BE2C (cell line): ENCODE measurements at regions not wholly inside any gene's neighbourhood (a gene's known extent, or its start where the extent isn't known, plus 50 kb on each side); places are given as distances from the start of the nearest gene placed in this dataset.
"Not testable (repeated sequence)": the region's sequence is repeated elsewhere in the genome, so short reads cannot be mapped to it uniquely, and the experiment has no call there.

Experiments
- DNase-seq: peaks from one replicate; pipeline ENCODE4 v3.0.0-alpha.2; 2020
- H3K27me3 ChIP-seq: fragments of 250-450 bp; sonication (Bioruptor Pico); 2 replicates; pipeline ENCODE4 v1.5.1; 2020; ENCODE audit warnings: mild to moderate bottlenecking
- H3K36me3 ChIP-seq: fragments of 250-450 bp; sonication (Bioruptor Pico); 2 replicates; pipeline ENCODE4 v1.5.1; 2020; ENCODE audit warnings: mild to moderate bottlenecking
- H3K4me1 ChIP-seq: fragments of 250-450 bp; sonication (Bioruptor Pico); 2 replicates; pipeline ENCODE4 v1.5.1; 2020
- H3K4me3 ChIP-seq: 2 replicates; pipeline ENCODE4 v1.5.1; 2011; ENCODE audit warnings: low read depth, low read length
- H3K9me3 ChIP-seq: fragments of 250-450 bp; sonication (Bioruptor Pico); 2 replicates; pipeline ENCODE4 v1.5.1; 2020
- CTCF ChIP-seq: IDR thresholded peaks from 2 replicates; pipeline ENCODE4 v1.5.1; 2012; ENCODE audit warnings: mild to moderate bottlenecking, low read depth, low read length

- no peaks in the 10 kb centered on the region; the same call in 1 of the 2 replicates for H3K9me3 ChIP-seq
- H3K27me3 ChIP-seq, result no peaks in the 10 kb centered on the region
- no peak for TF ChIP-seq CTCF
- no peak overlapping the region for H3K4me3 ChIP-seq
- no peak for DNase-seq
- H3K36me3 ChIP-seq, result no peaks in the 10 kb centered on the region
- H3K4me1 ChIP-seq, result no peaks in the 10 kb centered on the region
Measured at GRCh38 chr4:53941331-53941730, 123.1 kb downstream of the CHIC2 start.

- not testable (repeated sequence) for H3K9me3 ChIP-seq, H3K4me1 ChIP-seq, H3K4me3 ChIP-seq, H3K27me3 ChIP-seq, DNase-seq, H3K36me3 ChIP-seq
Measured at GRCh38 chr4:53939892-53940291, 124.5 kb downstream of the CHIC2 start.

- TF ChIP-seq CTCF, result no peak
- no peaks in the 10 kb centered on the region for H3K27me3 ChIP-seq
- no peaks in the 10 kb centered on the region; the same call in 1 of the 2 replicates for H3K9me3 ChIP-seq
- no peak overlapping the region for H3K4me3 ChIP-seq
- no peak for DNase-seq
- no peaks in the 10 kb centered on the region for H3K4me1 ChIP-seq
- H3K36me3 ChIP-seq, result no peaks in the 10 kb centered on the region
Measured at GRCh38 chr4:53937918-53938317, 126.5 kb downstream of the CHIC2 start.

GRCh38 chr4:53937327-53937726, 127.1 kb downstream of the CHIC2 start:
- DNase-seq, result no peak
- Histone ChIP-seq H3K36me3 (no peaks in the 10 kb centered on the region), H3K4me1 (no peaks in the 10 kb centered on the region), H3K27me3 (no peaks in the 10 kb centered on the region), H3K4me3 (no peak overlapping the region), H3K9me3 (no peaks in the 10 kb centered on the region; the same call in 1 of the 2 replicates)
- TF ChIP-seq CTCF, result no peak

GRCh38 chr4:53935780-53936179, 128.6 kb downstream of the CHIC2 start:
- TF ChIP-seq CTCF, result no peak
- no peak for DNase-seq
- H3K9me3 ChIP-seq, result no peaks in the 10 kb centered on the region; the same call in 1 of the 2 replicates
- no peaks in the 10 kb centered on the region for H3K27me3 ChIP-seq
- H3K4me3 ChIP-seq, result no peak overlapping the region
- H3K4me1 ChIP-seq, result no peaks in the 10 kb centered on the region; the same call in 1 of the 2 replicates
- H3K36me3 ChIP-seq, result no peaks in the 10 kb centered on the region

- Histone ChIP-seq H3K4me1 (no peaks in the 10 kb centered on the region; the same call in 1 of the 2 replicates), H3K36me3 (no peaks in the 10 kb centered on the region), H3K9me3 (no peaks in the 10 kb centered on the region), H3K4me3 (no peak overlapping the region), H3K27me3 (no peaks in the 10 kb centered on the region)
- TF ChIP-seq CTCF, result no peak
- no peak for DNase-seq
Measured at GRCh38 chr4:53932796-53933610, 131.4 kb downstream of the CHIC2 start.
